ENCODE measurements at regions not wholly inside any gene's neighbourhood (a gene's known extent, or its start where the extent isn't known, plus 50 kb on each side); places are given as distances from the start of the nearest gene placed in this dataset.
"Not testable (repeated sequence)": the region's sequence is repeated elsewhere in the genome, so short reads cannot be mapped to it uniquely, and the experiment has no call there.

- DNase-seq (ENCODE audit: low read depth): no peak
These were observed 102.3 kb upstream of the IPO9 start for GRCh38 chr1:201726700-201727099.

- no peak for DNase-seq (ENCODE audit: low read depth)
These were observed 100.2 kb upstream of the IPO9 start for GRCh38 chr1:201728731-201729130.

- no peak for DNase-seq (ENCODE audit: low read depth)
These were observed 98.9 kb upstream of the IPO9 start for GRCh38 chr1:201729973-201730608.

GRCh38 chr1:201730611-201731010 lies 98.3 kb upstream of the IPO9 start:
- DNase-seq (ENCODE audit: low read depth): no peak

GRCh38 chr1:201731142-201731541 lies 97.8 kb upstream of the IPO9 start:
- no peak for DNase-seq (ENCODE audit: low read depth)

GRCh38 chr1:201731592-201731991 lies 97.4 kb upstream of the IPO9 start:
- no peak for DNase-seq (ENCODE audit: low read depth)

- DNase-seq (ENCODE audit: low read depth): peak; percentile 58
These were observed 96.6 kb upstream of the IPO9 start for GRCh38 chr1:201732351-201732750.

- not testable (repeated sequence) for DNase-seq (ENCODE audit: low read depth)
These were observed 94.7 kb upstream of the IPO9 start for GRCh38 chr1:201734221-201734620.

- no peak for DNase-seq (ENCODE audit: low read depth)
These were observed 94.2 kb upstream of the IPO9 start for GRCh38 chr1:201734786-201735185.

- no peak for DNase-seq (ENCODE audit: low read depth)
These were observed 92.1 kb upstream of the IPO9 start for GRCh38 chr1:201736707-201737320.

- DNase-seq (ENCODE audit: low read depth): peak; percentile 62
These were observed 91.5 kb upstream of the IPO9 start for GRCh38 chr1:201737352-201738060.

GRCh38 chr1:201739080-201739479 lies 89.9 kb upstream of the IPO9 start:
- no peak for DNase-seq (ENCODE audit: low read depth)

GRCh38 chr1:201739492-201740085 lies 89.4 kb upstream of the IPO9 start:
- DNase-seq (ENCODE audit: low read depth): no peak

- no peak for DNase-seq (ENCODE audit: low read depth)
These were observed 88.8 kb upstream of the IPO9 start for GRCh38 chr1:201740086-201740541.

GRCh38 chr1:201740670-201741111 lies 88.3 kb upstream of the IPO9 start:
- DNase-seq (ENCODE audit: low read depth): no peak

- no peak for DNase-seq (ENCODE audit: low read depth)
These were observed 87.1 kb upstream of the IPO9 start for GRCh38 chr1:201741763-201742342.

GRCh38 chr1:201742476-201742875 lies 86.5 kb upstream of the IPO9 start:
- peak; percentile 93 for DNase-seq (ENCODE audit: low read depth)

GRCh38 chr1:201742955-201743805 lies 85.8 kb upstream of the IPO9 start:
- no peak for DNase-seq (ENCODE audit: low read depth)

GRCh38 chr1:201745023-201745422 lies 83.9 kb upstream of the IPO9 start:
- DNase-seq (ENCODE audit: low read depth): no peak

GRCh38 chr1:201746156-201746555 lies 82.8 kb upstream of the IPO9 start:
- DNase-seq (ENCODE audit: low read depth): no peak

- no peak for DNase-seq (ENCODE audit: low read depth)
These were observed 81.7 kb upstream of the IPO9 start for GRCh38 chr1:201747261-201747660.
